ENCODE measurements at regions not wholly inside any gene's neighbourhood (a gene's known extent, or its start where the extent isn't known, plus 50 kb on each side); places are given as distances from the start of the nearest gene placed in this dataset.

DNA sequence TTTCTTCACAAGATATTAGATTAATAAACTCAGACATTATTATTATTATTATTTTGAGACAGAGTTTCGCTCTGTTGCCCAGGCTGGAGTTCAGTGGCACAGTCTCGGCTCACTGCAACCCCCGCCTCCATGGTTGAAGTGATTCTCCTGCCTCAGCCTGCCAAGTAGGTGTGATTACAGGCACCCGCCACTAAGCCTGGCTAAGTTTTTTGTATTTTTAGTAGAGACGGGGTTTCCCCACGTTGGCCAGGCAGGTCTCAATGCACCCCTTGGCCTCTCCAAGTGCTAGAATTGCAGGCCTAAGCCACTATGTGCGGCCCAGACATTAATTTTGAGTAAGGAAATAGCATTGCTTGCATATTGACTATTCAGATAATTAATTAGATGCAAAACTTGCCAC, 554.9 kb upstream of the LRFN5 start:
- DNase-seq, result no peak
- no peak overlapping the region for H3K27ac ChIP-seq (ENCODE audit: low read length)
- WGBS (ENCODE audit: insufficient coverage), result 80% methylated on average over 3 of the region's 7 CpGs
- no peak overlapping the region for H3K4me3 ChIP-seq (ENCODE audit: low read length)
- no peaks in the 10 kb centered on the region for H3K36me3 ChIP-seq (ENCODE audit: control insufficient read depth, insufficient read depth, low read length)
- no peaks in the 10 kb centered on the region for H3K4me1 ChIP-seq (ENCODE audit: control insufficient read depth, insufficient read depth, low read length)
- no peaks in the 10 kb centered on the region for H3K9me3 ChIP-seq (replicated peaks; ENCODE audit: control insufficient read depth, low read depth, low read length)
- H3K27me3 ChIP-seq (ENCODE audit: control insufficient read depth, insufficient read depth, low read length), result no peaks in the 10 kb centered on the region

DNA sequence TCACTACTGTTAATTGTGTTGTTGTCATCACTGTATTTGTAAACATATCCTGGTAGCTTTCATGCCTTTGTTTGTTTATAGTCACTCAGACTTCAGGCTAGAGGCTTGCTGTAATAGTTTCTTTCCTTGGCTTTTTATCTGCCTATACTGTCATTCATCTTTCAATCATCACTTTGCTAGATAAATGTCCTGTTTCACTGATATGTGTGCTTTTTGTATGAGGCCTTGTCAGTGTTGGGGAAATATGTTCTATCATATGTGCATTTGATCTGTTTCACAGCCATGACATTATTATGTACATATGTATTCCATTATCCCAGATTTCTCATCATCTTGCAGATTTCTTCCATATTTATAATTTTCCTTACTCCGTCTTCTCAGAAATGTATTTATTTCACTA, 558.9 kb upstream of the LRFN5 start:
- no peaks in the 10 kb centered on the region for H3K36me3 ChIP-seq (ENCODE audit: control insufficient read depth, insufficient read depth, low read length)
- H3K4me3 ChIP-seq (ENCODE audit: low read length), result no peak overlapping the region
- H3K9me3 ChIP-seq (replicated peaks; ENCODE audit: control insufficient read depth, low read depth, low read length), result no peaks in the 10 kb centered on the region
- H3K27ac ChIP-seq (ENCODE audit: low read length), result no peak overlapping the region
- WGBS (ENCODE audit: insufficient coverage), result no CpG with 5 or more reads among the region's 1 CpG
- no peaks in the 10 kb centered on the region for H3K27me3 ChIP-seq (ENCODE audit: control insufficient read depth, insufficient read depth, low read length)
- no peaks in the 10 kb centered on the region for H3K4me1 ChIP-seq (ENCODE audit: control insufficient read depth, insufficient read depth, low read length)
- DNase-seq, result no peak

DNA sequence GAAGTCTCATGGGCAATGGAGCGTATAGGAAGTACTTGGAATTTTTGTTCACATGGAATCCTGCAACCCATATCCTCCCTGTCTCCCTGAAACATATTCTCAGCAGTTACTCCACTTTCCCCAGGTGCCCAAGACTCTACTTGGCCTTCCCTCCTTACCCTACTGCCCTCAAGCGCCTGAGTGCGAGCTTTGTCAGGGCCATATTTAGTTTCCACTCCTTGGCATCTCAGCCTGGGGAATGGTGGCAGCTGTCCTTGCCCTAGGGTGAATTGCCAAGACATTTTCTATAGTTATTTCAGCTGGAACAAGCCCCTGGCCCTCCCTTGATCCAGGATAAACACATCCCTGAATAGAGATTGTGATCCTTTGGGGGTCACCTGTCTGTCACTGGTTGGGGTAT, 569.3 kb upstream of the LRFN5 start:
- WGBS (ENCODE audit: insufficient coverage), result no CpG with 5 or more reads among the region's 3 CpGs
- Histone ChIP-seq H3K4me3 (ENCODE audit: low read length) (no peak overlapping the region), H3K27ac (ENCODE audit: low read length) (no peak overlapping the region), H3K27me3 (ENCODE audit: control insufficient read depth, insufficient read depth, low read length) (no peaks in the 10 kb centered on the region), H3K36me3 (ENCODE audit: control insufficient read depth, insufficient read depth, low read length) (no peaks in the 10 kb centered on the region), H3K9me3 (replicated peaks; ENCODE audit: control insufficient read depth, low read depth, low read length) (no peaks in the 10 kb centered on the region), H3K4me1 (ENCODE audit: control insufficient read depth, insufficient read depth, low read length) (no peaks in the 10 kb centered on the region)
- DNase-seq, result peak; percentile 3

DNA sequence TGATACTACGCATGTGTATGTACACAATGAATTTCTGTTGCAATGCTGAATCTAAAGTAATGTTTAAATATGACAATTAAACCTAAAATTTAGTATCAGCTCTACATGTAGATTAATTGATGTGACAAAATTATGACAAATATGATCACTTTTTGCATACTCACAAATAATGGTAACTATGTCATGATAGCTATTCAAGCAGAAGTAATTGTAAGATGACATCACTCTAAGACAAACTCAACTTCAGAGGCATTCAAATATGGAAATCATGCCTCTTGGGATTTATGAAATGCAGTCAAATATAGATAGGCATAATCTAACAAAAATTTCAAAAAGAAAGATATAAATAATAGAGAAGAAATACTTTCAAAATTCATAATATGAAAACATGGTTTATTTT, 571.7 kb upstream of the LRFN5 start:
- Histone ChIP-seq H3K36me3 (ENCODE audit: control insufficient read depth, insufficient read depth, low read length) (no peaks in the 10 kb centered on the region), H3K27me3 (ENCODE audit: control insufficient read depth, insufficient read depth, low read length) (no peaks in the 10 kb centered on the region), H3K4me3 (ENCODE audit: low read length) (no peak overlapping the region), H3K27ac (ENCODE audit: low read length) (no peak overlapping the region), H3K4me1 (ENCODE audit: control insufficient read depth, insufficient read depth, low read length) (no peaks in the 10 kb centered on the region), H3K9me3 (replicated peaks; ENCODE audit: control insufficient read depth, low read depth, low read length) (no peaks in the 10 kb centered on the region)
- no CpG with 5 or more reads among the region's 1 CpG for WGBS (ENCODE audit: insufficient coverage)
- no peak for DNase-seq

DNA sequence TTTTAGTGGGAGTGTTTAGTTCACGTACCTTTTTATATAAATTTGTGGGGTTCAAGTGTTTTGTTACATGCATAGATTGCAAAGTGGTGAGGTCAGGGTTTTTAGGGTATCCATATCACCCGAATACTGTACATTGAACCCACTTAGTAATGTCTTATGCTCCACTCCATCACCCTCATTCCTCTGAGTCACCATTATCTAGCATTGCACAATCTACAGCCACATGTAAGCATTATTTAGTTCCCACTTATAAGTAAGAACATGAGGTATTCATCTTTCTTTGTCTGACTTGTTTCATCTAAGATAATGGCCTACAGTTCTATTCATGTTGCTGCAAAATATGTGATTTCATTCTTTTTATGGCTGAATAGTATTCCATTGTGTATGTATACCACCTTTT, 583.7 kb upstream of the LRFN5 start:
- no peaks in the 10 kb centered on the region for H3K4me1 ChIP-seq (ENCODE audit: control insufficient read depth, insufficient read depth, low read length)
- H3K27ac ChIP-seq (ENCODE audit: low read length), result no peak overlapping the region
- WGBS (ENCODE audit: insufficient coverage), result no CpG with 5 or more reads among the region's 2 CpGs
- H3K27me3 ChIP-seq (ENCODE audit: control insufficient read depth, insufficient read depth, low read length), result no peaks in the 10 kb centered on the region
- no peaks in the 10 kb centered on the region for H3K9me3 ChIP-seq (replicated peaks; ENCODE audit: control insufficient read depth, low read depth, low read length)
- H3K36me3 ChIP-seq (ENCODE audit: control insufficient read depth, insufficient read depth, low read length), result no peaks in the 10 kb centered on the region
- no peak overlapping the region for H3K4me3 ChIP-seq (ENCODE audit: low read length)
- DNase-seq, result no peak

DNA sequence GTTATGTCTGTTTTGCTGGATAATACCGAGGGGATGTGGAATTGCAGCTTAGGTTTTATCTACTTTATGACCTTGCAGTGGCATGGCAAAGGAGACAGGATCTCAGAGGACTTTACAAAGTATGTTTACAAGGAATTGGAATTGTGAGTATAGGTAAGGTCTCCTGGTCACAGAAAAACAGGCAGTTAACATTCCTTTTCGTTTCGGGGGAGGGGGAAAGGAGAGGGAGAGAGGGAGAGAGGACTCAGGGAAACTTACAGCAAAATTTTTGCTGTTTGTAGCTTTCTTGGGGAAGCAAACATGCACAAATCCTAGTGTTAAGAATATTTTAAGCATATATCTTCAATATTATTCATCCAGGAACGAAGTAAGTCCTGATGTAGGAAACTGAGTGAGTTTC, 590.5 kb upstream of the LRFN5 start:
- no peaks in the 10 kb centered on the region for H3K27me3 ChIP-seq (ENCODE audit: control insufficient read depth, insufficient read depth, low read length)
- H3K9me3 ChIP-seq (replicated peaks; ENCODE audit: control insufficient read depth, low read depth, low read length), result no peaks in the 10 kb centered on the region
- no peak overlapping the region for H3K4me3 ChIP-seq (ENCODE audit: low read length)
- H3K27ac ChIP-seq (ENCODE audit: low read length), result no peak overlapping the region
- H3K36me3 ChIP-seq (ENCODE audit: control insufficient read depth, insufficient read depth, low read length), result no peaks in the 10 kb centered on the region
- WGBS (ENCODE audit: insufficient coverage), result 40% methylated on average over 1 of the region's 4 CpGs
- no peaks in the 10 kb centered on the region for H3K4me1 ChIP-seq (ENCODE audit: control insufficient read depth, insufficient read depth, low read length)
- DNase-seq, result no peak

DNA sequence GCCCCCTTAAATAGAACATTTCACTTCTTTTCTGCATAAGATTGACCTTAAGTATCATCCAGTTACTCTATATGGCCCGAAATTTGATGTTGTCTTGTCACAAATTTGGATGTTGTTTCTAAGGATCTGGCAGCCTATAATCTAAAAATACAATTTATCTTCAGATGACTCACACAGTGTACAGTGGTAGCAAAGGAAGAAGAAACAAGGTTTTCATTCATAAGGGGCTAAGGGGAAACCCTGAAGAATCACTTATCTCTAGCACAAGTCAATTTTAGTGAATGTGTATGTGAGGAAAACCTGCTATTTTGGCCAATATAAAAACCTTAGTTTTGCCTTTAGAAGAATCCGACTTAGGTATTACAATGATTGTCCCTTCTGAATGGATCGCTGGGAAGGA, 606.3 kb upstream of the LRFN5 start:
- 100% methylated on average over 1 of the region's 3 CpGs for WGBS (ENCODE audit: insufficient coverage)
- Histone ChIP-seq H3K27me3 (ENCODE audit: control insufficient read depth, insufficient read depth, low read length) (no peaks in the 10 kb centered on the region), H3K27ac (ENCODE audit: low read length) (no peak overlapping the region), H3K36me3 (ENCODE audit: control insufficient read depth, insufficient read depth, low read length) (no peaks in the 10 kb centered on the region), H3K9me3 (replicated peaks; ENCODE audit: control insufficient read depth, low read depth, low read length) (no peaks in the 10 kb centered on the region), H3K4me1 (ENCODE audit: control insufficient read depth, insufficient read depth, low read length) (no peaks in the 10 kb centered on the region), H3K4me3 (ENCODE audit: low read length) (no peak overlapping the region)
- DNase-seq, result no peak

DNA sequence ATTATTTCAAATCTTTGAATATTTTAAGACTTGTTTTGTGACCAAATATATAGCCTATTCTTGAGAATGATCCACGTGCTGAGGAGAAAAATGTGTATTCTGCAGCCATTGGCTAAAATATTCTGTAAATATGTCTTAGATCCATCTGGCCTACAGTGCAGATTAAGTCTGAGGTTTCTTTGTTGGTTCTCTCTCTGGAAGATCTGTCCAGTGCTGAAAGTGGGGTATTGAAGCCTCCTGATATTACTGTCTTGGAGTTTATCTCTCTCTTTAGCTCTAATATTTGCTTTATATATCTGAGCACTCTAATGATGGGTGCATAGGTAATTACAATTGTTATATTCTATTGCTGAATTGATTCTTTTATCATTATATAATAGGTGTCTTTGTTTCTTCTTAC, 617.4 kb upstream of the LRFN5 start:
- no peaks in the 10 kb centered on the region for H3K36me3 ChIP-seq (ENCODE audit: control insufficient read depth, insufficient read depth, low read length)
- no peak for DNase-seq
- no CpG with 5 or more reads among the region's 1 CpG for WGBS (ENCODE audit: insufficient coverage)
- H3K9me3 ChIP-seq (replicated peaks; ENCODE audit: control insufficient read depth, low read depth, low read length), result no peaks in the 10 kb centered on the region
- no peaks in the 10 kb centered on the region for H3K27me3 ChIP-seq (ENCODE audit: control insufficient read depth, insufficient read depth, low read length)
- no peaks in the 10 kb centered on the region for H3K4me1 ChIP-seq (ENCODE audit: control insufficient read depth, insufficient read depth, low read length)
- no peak overlapping the region for H3K4me3 ChIP-seq (ENCODE audit: low read length)
- no peak overlapping the region for H3K27ac ChIP-seq (ENCODE audit: low read length)

DNA sequence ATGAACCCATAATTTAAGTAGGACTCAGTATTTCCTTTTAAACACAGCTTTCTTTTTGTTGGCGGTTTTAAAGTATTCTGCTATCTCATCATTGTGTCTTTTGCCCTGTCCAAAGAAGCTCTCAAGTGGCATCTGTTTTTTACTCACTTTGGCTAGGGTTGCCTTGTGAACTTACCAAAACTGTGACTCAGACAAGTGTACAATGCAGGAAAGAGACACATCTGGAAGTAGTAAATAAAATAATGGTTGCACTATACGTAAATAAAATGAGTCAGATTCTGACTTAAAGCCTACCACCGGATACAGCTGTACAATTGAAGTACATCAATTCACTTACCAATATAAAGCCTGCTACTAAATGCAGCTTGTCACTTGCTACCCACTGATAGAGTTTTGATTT, 619.2 kb upstream of the LRFN5 start:
- no peaks in the 10 kb centered on the region for H3K9me3 ChIP-seq (replicated peaks; ENCODE audit: control insufficient read depth, low read depth, low read length)

DNA sequence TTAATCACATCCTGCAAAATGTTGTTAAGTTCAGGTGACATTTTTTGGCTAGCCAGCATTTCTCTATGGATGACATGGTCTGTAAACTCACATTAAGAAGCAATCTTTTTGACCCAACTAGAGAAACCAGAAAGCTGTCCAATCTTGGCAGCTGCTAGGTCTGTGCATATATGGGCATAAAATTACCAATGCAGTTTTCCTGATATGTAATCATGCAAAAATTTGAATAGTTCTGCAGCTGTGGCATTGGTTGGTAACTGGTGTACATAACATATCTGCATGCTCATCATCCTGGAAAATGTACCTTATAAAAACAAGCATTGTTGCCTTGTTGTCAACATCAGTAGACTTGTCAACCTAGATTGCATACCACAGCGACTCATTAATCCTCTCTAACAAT, 620.0 kb upstream of the LRFN5 start:
- Histone ChIP-seq H3K27me3 (ENCODE audit: control insufficient read depth, insufficient read depth, low read length) (no peaks in the 10 kb centered on the region), H3K4me3 (ENCODE audit: low read length) (no peak overlapping the region), H3K27ac (ENCODE audit: low read length) (no peak overlapping the region), H3K36me3 (ENCODE audit: control insufficient read depth, insufficient read depth, low read length) (no peaks in the 10 kb centered on the region), H3K4me1 (ENCODE audit: control insufficient read depth, insufficient read depth, low read length) (no peaks in the 10 kb centered on the region), H3K9me3 (replicated peaks; ENCODE audit: control insufficient read depth, low read depth, low read length) (no peaks in the 10 kb centered on the region)
- 67% methylated on average over 1 of the region's 1 CpG for WGBS (ENCODE audit: insufficient coverage)
- DNase-seq, result no peak

More for the DNA sequence above, 619.2 kb upstream of the LRFN5 start:
- H3K27ac ChIP-seq (ENCODE audit: low read length), result no peak overlapping the region
- no peaks in the 10 kb centered on the region for H3K27me3 ChIP-seq (ENCODE audit: control insufficient read depth, insufficient read depth, low read length)
- no peak for DNase-seq
- no CpG with 5 or more reads among the region's 3 CpGs for WGBS (ENCODE audit: insufficient coverage)
- H3K4me3 ChIP-seq (ENCODE audit: low read length), result no peak overlapping the region
- H3K36me3 ChIP-seq (ENCODE audit: control insufficient read depth, insufficient read depth, low read length), result no peaks in the 10 kb centered on the region
- H3K4me1 ChIP-seq (ENCODE audit: control insufficient read depth, insufficient read depth, low read length), result no peaks in the 10 kb centered on the region

DNA sequence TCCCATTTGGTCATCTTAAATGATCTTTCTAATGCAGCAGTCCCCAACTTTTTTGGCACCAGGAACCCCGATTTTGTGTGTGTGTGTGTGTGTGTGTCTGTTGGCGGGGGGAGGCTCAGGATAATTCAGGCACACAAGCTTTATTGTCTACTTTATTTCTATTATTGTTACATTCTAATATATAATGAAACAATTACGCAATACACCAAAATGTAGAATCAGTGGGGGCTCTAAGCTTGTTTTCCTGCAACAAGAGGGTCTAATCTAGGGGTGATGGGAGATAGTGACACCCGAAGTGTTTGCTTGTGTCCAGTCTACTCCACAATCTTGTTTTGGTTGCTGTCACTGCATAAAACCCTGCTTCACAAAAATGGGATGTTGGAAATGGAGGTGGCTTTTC, 621.1 kb upstream of the LRFN5 start:
- Histone ChIP-seq H3K27me3 (ENCODE audit: control insufficient read depth, insufficient read depth, low read length) (no peaks in the 10 kb centered on the region), H3K27ac (ENCODE audit: low read length) (no peak overlapping the region), H3K36me3 (ENCODE audit: control insufficient read depth, insufficient read depth, low read length) (no peaks in the 10 kb centered on the region), H3K4me3 (ENCODE audit: low read length) (no peak overlapping the region), H3K4me1 (ENCODE audit: control insufficient read depth, insufficient read depth, low read length) (no peaks in the 10 kb centered on the region), H3K9me3 (replicated peaks; ENCODE audit: control insufficient read depth, low read depth, low read length) (no peaks in the 10 kb centered on the region)
- no peak for DNase-seq
- no CpG with 5 or more reads among the region's 4 CpGs for WGBS (ENCODE audit: insufficient coverage)

Measured in muscle of leg (tissue), 3 donors.